GM12873 (cell line): ENCODE measurements at regions not wholly inside any gene's neighbourhood (a gene's known extent, or its start where the extent isn't known, plus 50 kb on each side); places are given as distances from the start of the nearest gene placed in this dataset.

Experiments
- TF ChIP-seq, protein P1 (sequence below): IDR thresholded peaks from 2 replicates; pipeline ENCODE4 v1.5.1; 2012; ENCODE audit warnings: low read depth, mild to moderate bottlenecking, moderate library complexity, low read length, control low read depth; ENCODE audit not compliant: insufficient read depth; ENCODE audit errors: missing control alignments

DNA sequence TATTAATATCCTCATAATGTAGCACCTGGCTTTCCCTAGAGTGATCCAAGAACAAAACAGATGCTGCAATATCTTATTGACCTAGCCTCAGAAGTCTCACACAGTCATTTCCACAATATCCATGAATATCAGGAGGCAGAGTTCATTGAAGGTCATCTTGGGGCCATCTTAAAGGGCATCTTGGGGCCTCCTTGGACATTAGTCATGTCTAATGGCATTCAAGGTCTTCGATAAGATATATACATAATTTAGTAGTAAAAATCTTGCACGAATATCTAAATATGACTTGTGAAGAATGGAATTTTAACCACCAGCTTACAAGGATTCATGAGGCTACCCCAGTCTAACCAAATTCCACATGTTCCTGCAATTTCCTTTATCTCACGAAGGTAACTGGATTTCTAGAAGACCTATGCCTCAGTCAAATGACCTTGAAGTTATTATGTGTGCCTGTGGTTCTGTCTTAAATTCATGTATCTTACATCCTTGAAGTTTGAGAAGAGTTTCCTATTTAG, 163.6 kb upstream of the SPEF2 start:
- TF ChIP-seq, protein P1, sequence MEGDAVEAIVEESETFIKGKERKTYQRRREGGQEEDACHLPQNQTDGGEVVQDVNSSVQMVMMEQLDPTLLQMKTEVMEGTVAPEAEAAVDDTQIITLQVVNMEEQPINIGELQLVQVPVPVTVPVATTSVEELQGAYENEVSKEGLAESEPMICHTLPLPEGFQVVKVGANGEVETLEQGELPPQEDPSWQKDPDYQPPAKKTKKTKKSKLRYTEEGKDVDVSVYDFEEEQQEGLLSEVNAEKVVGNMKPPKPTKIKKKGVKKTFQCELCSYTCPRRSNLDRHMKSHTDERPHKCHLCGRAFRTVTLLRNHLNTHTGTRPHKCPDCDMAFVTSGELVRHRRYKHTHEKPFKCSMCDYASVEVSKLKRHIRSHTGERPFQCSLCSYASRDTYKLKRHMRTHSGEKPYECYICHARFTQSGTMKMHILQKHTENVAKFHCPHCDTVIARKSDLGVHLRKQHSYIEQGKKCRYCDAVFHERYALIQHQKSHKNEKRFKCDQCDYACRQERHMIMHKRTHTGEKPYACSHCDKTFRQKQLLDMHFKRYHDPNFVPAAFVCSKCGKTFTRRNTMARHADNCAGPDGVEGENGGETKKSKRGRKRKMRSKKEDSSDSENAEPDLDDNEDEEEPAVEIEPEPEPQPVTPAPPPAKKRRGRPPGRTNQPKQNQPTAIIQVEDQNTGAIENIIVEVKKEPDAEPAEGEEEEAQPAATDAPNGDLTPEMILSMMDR: no peak

GRCh38 chr5:35443803-35444595, 173.7 kb upstream of the SPEF2 start:
- TF ChIP-seq, protein P1: no peak

GRCh38 chr5:35442885-35443639, 174.6 kb upstream of the SPEF2 start:
- TF ChIP-seq, protein P1: no peak

GRCh38 chr5:35440409-35440808, 177.3 kb upstream of the SPEF2 start:
- TF ChIP-seq, protein P1: no peak

DNA sequence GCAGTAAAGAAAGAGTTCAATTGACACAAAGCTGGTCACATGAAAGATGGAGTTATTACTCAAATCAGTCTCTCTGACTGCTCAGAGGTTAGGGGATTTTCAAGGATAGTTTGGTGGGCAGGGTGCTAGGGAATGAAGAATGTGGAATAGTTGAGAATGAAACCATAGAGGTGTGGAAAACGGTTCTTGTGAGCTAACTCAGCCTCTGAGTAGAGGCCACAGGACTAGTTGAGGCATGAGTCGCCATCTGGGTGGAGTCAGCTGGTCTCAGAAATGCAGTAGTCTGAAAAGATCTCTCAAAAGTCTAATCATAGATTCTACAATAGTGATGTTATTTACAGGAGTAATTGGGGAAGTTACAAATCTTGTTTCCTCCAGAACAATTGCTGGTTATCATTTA, 178.9 kb upstream of the SPEF2 start:
- TF ChIP-seq, protein P1: no peak

GRCh38 chr5:35438288-35438687, 179.4 kb upstream of the SPEF2 start:
- TF ChIP-seq, protein P1: no peak

GRCh38 chr5:35436400-35437057, 181.1 kb upstream of the SPEF2 start:
- TF ChIP-seq, protein P1: peak; percentile 54
